T-helper 17 cell (primary cell): ENCODE measurements at regions not wholly inside any gene's neighbourhood (a gene's known extent, or its start where the extent isn't known, plus 50 kb on each side); places are given as distances from the start of the nearest gene placed in this dataset.

Source experiments
- ATAC-seq: fragments of 150-1000 bp; cut with Tn5 transposase; 2 replicates; pipeline ENCODE4 v1.10.0; 2021; ENCODE audit warnings: mild to moderate bottlenecking, moderate library complexity
- DNase-seq, 3 donors: peaks; one replicate each; pipeline versions ENCODE4 v3.0.0 to v3.0.0-alpha.2; 2020 to 2021
- H3K9me3 ChIP-seq: one replicate; pipeline ENCODE4 v1.7.0; 2013; ENCODE audit warnings: low read length, mild to moderate bottlenecking; ENCODE audit not compliant: control insufficient read depth, poor library complexity, severe bottlenecking
- H3K27ac Mint-ChIP-seq: one replicate; pipeline ENCODE4 v1.8.0; 2022; ENCODE audit warnings: mild to moderate bottlenecking, moderate library complexity, mixed read lengths
- H3K27me3 Mint-ChIP-seq: one replicate; pipeline ENCODE4 v1.8.0; 2022; ENCODE audit warnings: mixed read lengths
- H3K36me3 Mint-ChIP-seq: one replicate; pipeline ENCODE4 v1.8.0; 2022; ENCODE audit warnings: low read depth, mixed read lengths
- H3K4me1 Mint-ChIP-seq: one replicate; pipeline ENCODE4 v1.8.0; 2022; ENCODE audit warnings: mild to moderate bottlenecking, mixed read lengths
- H3K4me3 Mint-ChIP-seq: one replicate; pipeline ENCODE4 v1.8.0; 2022; ENCODE audit warnings: mild to moderate bottlenecking, moderate library complexity, mixed read lengths

- Mint-ChIP-seq H3K36me3 (no peaks in the 10 kb centered on the region), H3K27ac (no peak overlapping the region), H3K4me1 (no peaks in the 10 kb centered on the region), H3K27me3 (no peaks in the 10 kb centered on the region), H3K4me3 (no peak overlapping the region)
- ATAC-seq (no peak), DNase-seq (no peak)
- H3K9me3 ChIP-seq = peaks cover 3% of the 10 kb centered on the region
Measured at GRCh38 chr5:9859808-9860207, 229.7 kb upstream of the TAS2R1 start.

DNA sequence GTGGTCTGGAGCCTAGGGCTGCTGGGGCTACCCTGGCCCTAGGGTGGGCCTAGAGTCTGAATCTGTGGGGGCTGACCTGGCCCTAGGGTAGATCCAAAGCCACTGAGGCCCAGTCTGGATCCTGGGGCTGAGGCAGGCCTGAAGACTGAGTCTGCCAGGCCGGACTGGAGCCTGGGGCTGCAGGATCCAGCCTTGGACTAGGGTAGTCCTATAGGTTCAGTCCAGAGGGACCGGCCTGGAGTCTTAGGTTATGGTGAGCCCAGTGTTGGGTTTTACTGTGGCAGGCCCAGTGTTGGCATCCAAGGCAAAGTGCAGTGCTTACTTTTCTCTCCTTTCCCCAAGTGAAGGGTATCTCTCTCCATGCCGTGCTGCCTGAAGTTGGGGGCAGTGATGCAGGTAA is 227.9 kb upstream of the TAS2R1 start:
- no peaks in the 10 kb centered on the region for H3K27me3 Mint-ChIP-seq
- peaks cover 3% of the 10 kb centered on the region for H3K9me3 ChIP-seq
- no peaks in the 10 kb centered on the region for H3K4me1 Mint-ChIP-seq
- H3K36me3 Mint-ChIP-seq = no peaks in the 10 kb centered on the region
- no peak overlapping the region for H3K4me3 Mint-ChIP-seq
- DNase-seq (no peak), ATAC-seq (no peak)
- H3K27ac Mint-ChIP-seq = no peak overlapping the region

- Mint-ChIP-seq H3K4me1 (no peaks in the 10 kb centered on the region), H3K27me3 (no peaks in the 10 kb centered on the region), H3K4me3 (no peak overlapping the region), H3K27ac (no peak overlapping the region), H3K36me3 (no peaks in the 10 kb centered on the region)
- ATAC-seq (no peak), DNase-seq (no peak)
- peaks cover 3% of the 10 kb centered on the region for H3K9me3 ChIP-seq
Measured at GRCh38 chr5:9853309-9853708, 223.2 kb upstream of the TAS2R1 start.

GRCh38 chr5:9852671-9853070 is 222.5 kb upstream of the TAS2R1 start:
- H3K4me1 Mint-ChIP-seq = no peaks in the 10 kb centered on the region
- no peak overlapping the region for H3K27ac Mint-ChIP-seq
- H3K27me3 Mint-ChIP-seq = no peaks in the 10 kb centered on the region

GRCh38 chr5:9851458-9851857 is 221.3 kb upstream of the TAS2R1 start:
- Mint-ChIP-seq H3K4me3 (no peak overlapping the region), H3K36me3 (no peaks in the 10 kb centered on the region), H3K4me1 (no peaks in the 10 kb centered on the region), H3K27me3 (no peaks in the 10 kb centered on the region), H3K27ac (no peak overlapping the region)
- ATAC-seq = no peak
- peaks cover 3% of the 10 kb centered on the region for H3K9me3 ChIP-seq
- no peak for DNase-seq

More at GRCh38 chr5:9852671-9853070, 222.5 kb upstream of the TAS2R1 start:
- H3K36me3 Mint-ChIP-seq = no peaks in the 10 kb centered on the region
- H3K4me3 Mint-ChIP-seq = no peak overlapping the region
- DNase-seq (no peak), ATAC-seq (no peak)
- H3K9me3 ChIP-seq = peaks cover 3% of the 10 kb centered on the region

- H3K9me3 ChIP-seq = peaks cover 3% of the 10 kb centered on the region
- H3K27ac Mint-ChIP-seq = no peak overlapping the region
- no peaks in the 10 kb centered on the region for H3K4me1 Mint-ChIP-seq
- DNase-seq = no peak
- no peak for ATAC-seq
- no peak overlapping the region for H3K4me3 Mint-ChIP-seq
- H3K36me3 Mint-ChIP-seq = no peaks in the 10 kb centered on the region
- no peaks in the 10 kb centered on the region for H3K27me3 Mint-ChIP-seq
Measured at GRCh38 chr5:9850456-9850855, 220.3 kb upstream of the TAS2R1 start.

DNA sequence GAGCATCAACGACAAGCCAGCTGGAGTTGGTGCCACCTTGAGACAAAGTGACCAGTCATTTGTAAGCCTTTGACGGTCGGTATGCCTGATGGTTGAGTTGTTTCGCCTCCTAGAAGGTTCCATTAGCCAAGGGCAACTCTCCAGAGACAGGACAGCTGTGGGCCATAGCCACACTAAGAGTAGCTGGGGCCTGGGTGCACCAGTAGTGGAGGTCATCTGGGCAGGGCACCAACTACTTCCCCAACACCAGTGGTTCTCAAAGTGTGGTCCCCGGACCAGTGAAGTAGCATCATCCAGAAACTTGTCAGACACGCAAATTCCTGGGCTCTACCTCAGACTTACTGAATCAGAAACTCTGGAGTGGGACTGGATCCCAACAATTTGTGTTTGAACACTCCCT is 217.5 kb upstream of the TAS2R1 start:
- Mint-ChIP-seq H3K27me3 (no peaks in the 10 kb centered on the region), H3K36me3 (no peaks in the 10 kb centered on the region), H3K4me3 (no peak overlapping the region), H3K27ac (no peak overlapping the region), H3K4me1 (no peaks in the 10 kb centered on the region)
- no peaks in the 10 kb centered on the region for H3K9me3 ChIP-seq
- no peak for DNase-seq
- no peak for ATAC-seq

DNA sequence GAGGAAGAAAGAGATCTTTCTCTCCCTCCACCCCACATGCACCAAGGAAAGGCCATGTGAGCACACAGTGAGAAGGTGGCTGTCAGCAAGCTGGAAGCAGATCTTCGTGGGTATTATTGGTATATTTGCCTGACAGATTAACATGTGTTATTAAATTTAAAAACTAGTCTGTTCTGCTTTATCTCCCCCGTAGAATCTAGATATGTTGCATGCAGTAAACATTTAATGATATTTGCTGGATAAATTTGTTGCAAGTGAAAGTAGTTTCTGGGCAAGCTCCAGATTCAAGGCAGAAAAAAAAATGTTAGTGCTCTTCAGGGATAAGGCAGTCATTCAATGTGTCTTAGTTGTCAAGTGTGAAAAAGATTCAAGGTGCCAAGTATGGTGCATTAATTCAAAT is 215.0 kb upstream of the TAS2R1 start:
- no peak for DNase-seq
- Mint-ChIP-seq H3K4me1 (no peaks in the 10 kb centered on the region), H3K4me3 (no peak overlapping the region), H3K27me3 (no peaks in the 10 kb centered on the region), H3K27ac (no peak overlapping the region), H3K36me3 (no peaks in the 10 kb centered on the region)
- H3K9me3 ChIP-seq = peaks cover 3% of the 10 kb centered on the region
- no peak for ATAC-seq

DNA sequence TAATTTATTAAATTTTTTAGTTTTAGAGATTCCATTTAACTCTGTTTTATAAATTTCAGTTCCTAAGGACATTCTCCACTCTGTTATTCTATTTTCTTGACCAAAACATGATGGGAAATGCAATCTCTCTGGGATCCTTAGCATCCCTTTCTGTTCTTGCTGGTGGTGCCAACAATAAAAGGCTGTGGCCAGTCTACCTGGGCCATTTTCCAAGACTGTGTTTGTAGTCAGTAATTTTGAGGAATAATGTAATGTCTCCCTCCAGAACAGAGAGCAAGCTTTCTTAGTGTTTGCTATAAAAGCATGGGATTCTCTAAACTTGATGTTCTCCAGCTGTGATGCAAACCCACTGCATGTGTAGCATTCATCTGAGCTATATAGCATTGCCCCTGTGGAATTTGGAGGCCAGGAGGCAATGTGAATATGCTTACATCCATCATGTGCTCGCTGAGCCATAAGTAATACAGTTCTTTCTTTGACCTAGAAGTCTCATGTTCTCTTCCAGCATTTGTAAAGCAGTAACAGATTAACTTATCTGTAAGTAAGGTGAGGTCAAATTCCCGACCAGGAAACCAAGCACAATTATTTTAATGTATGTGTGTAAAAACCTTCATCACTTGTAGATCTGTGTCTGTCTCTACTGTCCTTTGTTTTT is 211.5 kb upstream of the TAS2R1 start:
- Mint-ChIP-seq H3K4me1 (no peaks in the 10 kb centered on the region), H3K27me3 (no peaks in the 10 kb centered on the region), H3K4me3 (no peak overlapping the region), H3K27ac (no peak overlapping the region), H3K36me3 (no peaks in the 10 kb centered on the region)
- H3K9me3 ChIP-seq = peaks cover 3% of the 10 kb centered on the region
- DNase-seq (no peak), ATAC-seq (no peak)

GRCh38 chr5:9838916-9839315 is 208.8 kb upstream of the TAS2R1 start:
- H3K27ac Mint-ChIP-seq = no peak overlapping the region
- no peaks in the 10 kb centered on the region for H3K4me1 Mint-ChIP-seq
- no peak for DNase-seq
- ATAC-seq = no peak
- H3K9me3 ChIP-seq = peaks cover 3% of the 10 kb centered on the region
- H3K27me3 Mint-ChIP-seq = no peaks in the 10 kb centered on the region
- H3K36me3 Mint-ChIP-seq = no peaks in the 10 kb centered on the region
- no peak overlapping the region for H3K4me3 Mint-ChIP-seq

DNA sequence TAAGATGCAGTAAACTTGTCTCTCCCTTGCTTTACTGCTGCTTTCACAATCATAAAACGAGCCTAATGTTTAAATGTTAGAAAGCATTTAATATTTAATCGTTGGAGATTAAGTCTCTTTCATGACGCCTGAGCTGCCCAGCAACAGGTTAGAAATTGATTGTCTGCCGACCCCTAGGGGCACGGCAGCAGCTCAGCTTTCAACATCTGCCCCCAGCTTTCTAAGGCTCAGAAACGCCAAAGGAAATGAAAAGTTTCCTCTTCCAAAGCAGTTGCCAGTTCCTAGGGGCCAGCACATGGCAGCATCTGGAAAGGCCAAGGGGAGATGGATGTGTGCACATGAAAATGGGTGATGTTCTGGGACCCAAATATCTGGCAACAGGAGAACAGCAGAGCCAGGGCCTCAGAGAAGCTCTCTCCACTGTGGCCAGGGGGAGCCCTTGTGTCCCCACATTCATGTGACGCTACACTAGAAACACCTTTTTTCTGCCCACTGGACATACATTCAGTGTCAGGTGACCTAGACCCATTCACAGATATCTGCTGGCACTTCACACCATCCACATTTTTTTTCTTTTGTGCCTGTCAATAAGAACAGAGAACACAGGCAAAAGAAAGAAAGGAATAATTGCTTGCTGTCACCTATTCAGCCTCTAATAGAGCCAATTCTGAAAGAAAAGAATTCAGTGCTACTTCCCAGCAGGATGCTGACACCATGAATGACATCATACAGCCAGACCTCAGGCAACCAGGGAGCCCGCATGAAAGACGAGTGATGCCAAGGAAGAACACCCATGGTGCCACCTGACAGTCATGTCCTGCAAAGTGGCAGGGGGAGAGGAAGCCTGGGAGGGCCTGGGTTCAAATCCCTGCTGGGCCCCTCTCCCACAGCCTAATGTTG is 205.0 kb upstream of the TAS2R1 start:
- no peaks in the 10 kb centered on the region for H3K4me1 Mint-ChIP-seq
- H3K4me3 Mint-ChIP-seq = no peak overlapping the region
- no peaks in the 10 kb centered on the region for H3K36me3 Mint-ChIP-seq
- ATAC-seq (no peak), DNase-seq (no peak)
- H3K27ac Mint-ChIP-seq = no peak overlapping the region
- no peaks in the 10 kb centered on the region for H3K9me3 ChIP-seq
- H3K27me3 Mint-ChIP-seq = no peaks in the 10 kb centered on the region

DNA sequence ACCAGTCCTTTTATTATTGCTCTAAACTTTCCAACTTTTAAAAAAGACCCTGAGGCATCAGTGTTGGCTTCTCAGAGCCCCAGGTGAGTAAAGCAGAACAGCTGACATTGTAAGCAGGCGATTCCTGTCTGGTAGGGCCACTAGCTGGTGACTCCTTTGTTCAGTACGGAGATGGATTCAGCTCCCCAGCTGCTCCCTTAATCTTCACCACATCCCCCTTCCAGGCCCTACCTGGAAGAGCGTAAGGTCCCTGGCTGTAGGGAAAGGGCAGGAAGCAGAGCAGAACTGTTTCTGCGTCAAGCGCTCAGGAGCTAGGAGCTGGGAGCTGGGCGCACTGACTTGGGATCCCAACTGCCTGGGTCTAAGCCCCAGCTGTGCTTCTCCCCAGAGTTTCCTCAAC is 203.7 kb upstream of the TAS2R1 start:
- Mint-ChIP-seq H3K36me3 (no peaks in the 10 kb centered on the region), H3K27me3 (no peaks in the 10 kb centered on the region), H3K4me1 (no peaks in the 10 kb centered on the region), H3K27ac (no peak overlapping the region), H3K4me3 (no peak overlapping the region)
- no peak for ATAC-seq
- DNase-seq = no peak
- no peaks in the 10 kb centered on the region for H3K9me3 ChIP-seq

GRCh38 chr5:9832921-9833320 is 202.8 kb upstream of the TAS2R1 start:
- no peak for DNase-seq
- H3K36me3 Mint-ChIP-seq = no peaks in the 10 kb centered on the region
- H3K9me3 ChIP-seq = no peaks in the 10 kb centered on the region
- H3K4me3 Mint-ChIP-seq = no peak overlapping the region
- no peaks in the 10 kb centered on the region for H3K27me3 Mint-ChIP-seq
- no peak overlapping the region for H3K27ac Mint-ChIP-seq
- ATAC-seq = no peak
- no peaks in the 10 kb centered on the region for H3K4me1 Mint-ChIP-seq

DNA sequence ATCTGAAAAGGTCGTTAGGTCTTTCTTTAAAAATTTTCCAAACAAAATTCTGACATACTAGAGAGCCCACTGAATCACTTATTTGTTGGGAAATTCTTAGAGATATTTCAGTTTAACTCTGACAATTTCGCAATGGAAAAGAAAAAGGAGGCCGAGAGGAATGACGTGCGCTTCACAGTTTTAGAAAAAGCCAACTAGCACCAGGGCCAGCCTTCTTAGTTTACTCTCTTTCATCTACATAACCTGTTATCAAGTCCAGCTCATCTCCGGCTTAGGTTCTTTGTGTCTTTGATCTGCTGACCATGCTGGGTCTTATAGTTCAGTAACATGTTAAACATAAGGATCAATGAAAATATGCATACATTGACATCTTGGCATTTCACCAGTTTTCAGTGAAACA is 201.7 kb upstream of the TAS2R1 start:
- H3K4me3 Mint-ChIP-seq = no peak overlapping the region
- H3K36me3 Mint-ChIP-seq = no peaks in the 10 kb centered on the region
- DNase-seq (no peak), ATAC-seq (no peak)
- H3K27ac Mint-ChIP-seq = no peak overlapping the region
- no peaks in the 10 kb centered on the region for H3K4me1 Mint-ChIP-seq
- no peaks in the 10 kb centered on the region for H3K9me3 ChIP-seq
- H3K27me3 Mint-ChIP-seq = no peaks in the 10 kb centered on the region
